Endometrium (tissue), 2 donors: ENCODE measurements at regions not wholly inside any gene's neighbourhood (a gene's known extent, or its start where the extent isn't known, plus 50 kb on each side); places are given as distances from the start of the nearest gene placed in this dataset.

Experiments used
- FAIRE-seq: peaks from 2 replicates; lab custom pipeline; 2012; peaks lifted over from hg19 to GRCh38; lab: Jason Lieb, UNC
- donor health status: control.
- donor health status: control.

DNA sequence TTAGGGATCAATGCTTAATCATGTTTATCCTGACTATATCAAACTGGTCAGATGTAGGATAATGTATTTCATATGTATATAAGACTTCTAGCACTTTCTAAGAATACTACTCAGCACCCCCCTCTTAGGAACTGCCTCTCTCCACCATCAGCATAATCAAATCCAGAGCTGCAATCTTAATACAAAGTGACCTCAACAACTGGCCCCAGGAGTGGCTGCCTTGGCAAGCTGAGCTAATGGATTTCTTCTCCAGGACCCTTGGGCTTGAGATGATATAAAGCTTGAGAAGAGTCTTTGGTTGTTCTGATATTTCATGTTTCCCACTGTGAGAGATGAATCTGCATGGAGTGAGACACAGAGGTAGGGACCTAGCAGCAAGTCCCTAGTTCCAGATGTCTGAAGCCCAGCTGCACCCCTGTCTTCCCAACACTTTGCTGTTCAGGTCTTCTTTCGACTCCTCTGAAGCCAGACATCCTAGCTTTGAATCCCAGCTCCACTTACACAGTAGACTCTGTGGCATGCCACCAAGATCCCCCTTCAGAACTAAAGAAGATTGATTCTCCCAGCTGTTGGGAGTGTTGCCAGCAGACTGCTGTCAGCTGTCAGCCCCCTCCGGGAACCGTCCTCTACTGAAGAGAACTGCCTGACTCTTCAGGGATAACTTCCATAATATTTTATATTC lies 309.3 kb upstream of the UBE2E2 start:
- FAIRE-seq: no peak

DNA sequence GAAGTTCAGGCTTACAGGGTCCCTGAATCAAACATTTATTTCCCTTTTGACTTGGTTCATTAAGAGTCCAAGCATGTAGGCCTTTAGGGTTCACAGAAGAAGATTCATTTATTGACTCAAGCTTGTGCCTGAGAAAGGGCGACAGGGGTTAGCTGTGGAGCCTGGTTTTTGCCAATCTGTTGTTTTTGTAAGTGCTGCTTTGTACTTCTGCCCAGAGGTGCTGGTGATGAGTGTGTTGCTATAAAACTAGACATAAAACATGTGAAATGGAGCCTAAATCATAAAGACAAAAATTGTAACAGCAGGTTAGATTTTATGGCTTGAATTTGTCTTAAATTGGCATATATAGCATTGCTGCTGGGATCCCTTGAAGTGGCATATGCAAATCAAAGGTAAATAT lies 308.3 kb upstream of the UBE2E2 start:
- FAIRE-seq: no peak

- no peak for FAIRE-seq
Observed at GRCh38 chr3:22895671-22896070, 307.5 kb upstream of the UBE2E2 start.

GRCh38 chr3:22898558-22898957 lies 304.6 kb upstream of the UBE2E2 start:
- FAIRE-seq: no peak

DNA sequence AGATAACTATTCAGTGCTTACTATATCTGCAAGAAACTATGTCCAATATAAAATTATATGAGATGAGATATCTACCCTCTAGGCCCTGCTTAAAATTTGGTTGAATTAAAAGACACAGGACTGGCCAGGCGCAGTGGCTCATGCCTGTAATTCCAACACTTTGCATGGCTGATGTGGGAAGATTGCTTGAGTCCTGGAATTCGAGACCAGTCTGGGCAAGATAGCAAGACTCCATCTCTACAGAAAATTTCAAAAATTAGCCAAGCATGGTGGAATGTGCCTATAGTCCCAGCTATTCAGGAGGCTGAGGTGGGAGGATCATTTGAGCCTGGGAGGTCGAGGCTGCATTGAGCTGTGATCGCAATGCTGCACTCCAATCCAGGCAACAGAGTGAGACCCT lies 303.7 kb upstream of the UBE2E2 start:
- no peak for FAIRE-seq

DNA sequence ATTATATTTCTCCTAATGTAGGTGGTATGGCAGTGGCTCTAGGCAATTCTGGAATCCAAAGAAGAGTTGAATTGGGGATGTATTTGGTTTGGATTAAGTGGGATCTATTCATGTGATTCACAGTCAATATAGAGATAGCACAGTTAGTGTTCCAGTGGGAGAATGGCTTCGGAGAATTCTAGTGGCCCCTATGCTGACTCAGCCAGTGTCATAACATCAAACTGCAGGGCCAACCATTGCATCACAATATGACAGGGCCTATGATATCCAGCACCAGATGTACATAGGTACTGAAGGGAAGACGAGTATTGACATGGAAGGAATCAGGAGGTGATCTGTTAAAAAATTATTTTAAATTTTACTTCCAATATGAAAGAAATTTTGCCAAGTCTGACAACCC lies 302.8 kb upstream of the UBE2E2 start:
- FAIRE-seq: no peak

GRCh38 chr3:22901684-22902083 lies 301.4 kb upstream of the UBE2E2 start:
- FAIRE-seq: no peak

DNA sequence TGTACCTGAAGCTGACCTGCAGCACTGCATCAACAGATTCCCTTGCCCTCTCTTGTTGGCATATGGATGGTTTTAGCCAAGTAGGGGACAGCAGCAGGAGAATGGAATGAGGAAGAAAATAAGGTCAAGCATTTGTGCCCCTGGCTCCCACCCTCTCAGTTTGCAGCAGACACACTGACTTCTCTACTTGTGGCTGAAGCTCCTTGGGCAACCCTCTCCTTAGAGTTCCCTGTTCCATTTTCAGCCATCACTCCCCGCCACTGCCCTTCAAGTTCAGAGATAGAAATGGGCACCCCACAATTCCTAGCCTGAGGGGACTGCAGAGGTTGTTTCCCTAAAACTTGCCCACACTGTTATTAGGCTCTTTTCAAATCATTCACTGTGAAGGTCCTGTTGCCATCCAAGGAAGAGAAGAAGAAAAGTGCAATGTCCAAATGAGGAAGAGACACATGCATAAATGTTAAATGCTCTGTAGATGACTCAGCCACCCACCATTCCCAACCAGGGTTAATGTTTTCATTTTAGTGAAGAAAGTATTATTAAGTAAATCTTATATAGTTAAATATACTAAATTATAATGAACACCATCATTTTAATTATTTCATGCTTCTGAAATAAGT lies 295.9 kb upstream of the UBE2E2 start:
- no peak for FAIRE-seq

GRCh38 chr3:22907796-22908195 lies 295.3 kb upstream of the UBE2E2 start:
- no peak for FAIRE-seq

GRCh38 chr3:22908989-22909507 lies 294.1 kb upstream of the UBE2E2 start:
- no peak for FAIRE-seq

DNA sequence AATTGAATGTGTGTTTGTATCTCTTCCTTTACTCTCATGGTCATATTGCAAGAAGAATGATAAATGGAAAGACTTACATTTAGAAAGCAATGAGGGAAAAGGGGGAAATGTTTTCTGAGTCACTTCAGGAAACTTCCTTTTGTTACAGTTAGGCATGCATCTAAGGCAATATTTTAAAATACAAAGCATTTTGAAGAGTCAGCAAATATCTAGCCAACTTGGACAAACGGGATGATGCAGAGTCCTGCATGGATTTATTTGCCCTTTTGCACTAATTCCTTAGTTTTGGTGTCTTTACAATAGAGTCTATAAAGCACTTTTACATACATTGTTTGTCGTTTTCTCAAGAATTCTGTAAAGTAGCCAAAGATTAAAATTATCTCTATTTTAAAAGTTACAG lies 286.2 kb upstream of the UBE2E2 start:
- no peak for FAIRE-seq

DNA sequence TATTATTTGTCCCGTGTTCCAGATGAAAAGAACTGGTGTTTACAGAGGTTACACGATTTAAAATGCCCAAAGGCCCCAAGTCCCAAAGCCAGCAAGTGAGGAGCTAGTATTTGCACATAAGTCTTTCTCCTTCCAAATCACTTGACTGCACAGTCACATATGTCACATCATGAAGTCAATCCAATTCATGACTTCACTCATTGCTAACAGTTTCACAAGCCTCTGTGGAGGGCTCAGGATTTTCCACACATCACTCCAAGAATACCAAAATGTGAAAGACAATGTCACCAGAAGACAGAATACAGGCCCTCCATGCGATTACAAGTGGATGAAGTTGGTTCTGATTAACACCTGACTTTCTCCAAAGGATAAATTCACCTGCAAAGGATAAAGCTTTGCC lies 283.1 kb upstream of the UBE2E2 start:
- FAIRE-seq: no peak

GRCh38 chr3:22922317-22922716 lies 280.8 kb upstream of the UBE2E2 start:
- peak; percentile 63 for FAIRE-seq

DNA sequence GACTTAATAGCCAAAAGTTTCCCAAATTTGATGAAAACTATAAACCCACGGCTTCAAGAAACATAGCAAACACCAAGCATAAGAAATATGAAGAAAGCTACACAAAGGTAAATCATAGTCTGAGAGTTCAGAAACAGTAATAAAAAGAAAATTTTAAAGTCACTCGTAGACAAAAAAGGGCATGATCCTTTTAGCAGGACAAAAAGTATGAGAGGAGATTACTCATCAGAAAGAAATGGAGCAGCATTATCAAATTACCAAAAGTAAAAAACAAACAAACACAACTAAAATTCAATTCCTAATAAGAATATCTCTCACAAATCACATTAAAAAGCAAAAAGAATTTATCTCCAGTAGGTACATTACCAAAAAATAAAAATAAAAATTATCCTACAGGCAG lies 279.4 kb upstream of the UBE2E2 start:
- FAIRE-seq: no peak

DNA sequence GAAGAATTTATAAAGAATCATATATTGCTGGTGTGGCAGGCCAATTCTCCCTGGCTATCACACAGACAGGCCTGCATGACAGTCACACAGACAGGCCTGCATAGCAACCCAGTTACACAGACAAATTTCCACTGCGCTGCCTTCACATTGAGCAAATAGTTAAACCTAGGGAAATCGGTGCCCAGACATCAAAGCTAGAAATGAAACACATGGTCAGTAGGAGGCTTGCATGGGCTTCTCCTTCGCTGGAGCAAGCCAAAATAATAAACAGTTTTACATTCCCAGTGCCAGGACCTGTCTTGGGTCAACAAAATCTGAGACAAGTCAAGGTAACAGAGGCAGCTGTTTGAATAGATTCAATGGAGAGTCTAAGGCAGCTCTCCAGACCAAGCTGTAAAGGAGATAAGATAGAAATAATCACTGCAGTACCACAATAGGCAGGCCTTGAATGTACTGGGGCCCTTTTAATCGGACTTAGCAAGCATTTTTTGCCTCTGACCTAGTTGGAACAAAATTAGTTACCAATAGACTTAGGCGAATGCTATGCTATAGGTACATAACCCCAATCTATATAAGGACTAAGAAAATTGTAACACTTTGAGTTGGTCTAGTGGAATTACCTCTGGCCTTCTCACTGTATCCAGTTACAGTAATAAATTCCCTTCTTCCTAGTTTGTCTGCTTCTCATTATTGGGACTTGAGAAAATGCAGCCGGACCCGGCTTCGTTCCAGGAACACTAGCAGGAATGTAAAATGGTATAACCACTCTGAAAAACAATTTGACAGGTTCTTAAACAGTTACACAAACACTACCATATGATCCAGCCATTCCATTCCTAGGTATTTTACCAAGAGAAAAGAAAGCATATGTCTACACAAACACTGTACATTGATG lies 274.7 kb upstream of the UBE2E2 start:
- FAIRE-seq: no peak

- peak; percentile 85 for FAIRE-seq
Observed at GRCh38 chr3:22933051-22933840, 269.9 kb upstream of the UBE2E2 start.

DNA sequence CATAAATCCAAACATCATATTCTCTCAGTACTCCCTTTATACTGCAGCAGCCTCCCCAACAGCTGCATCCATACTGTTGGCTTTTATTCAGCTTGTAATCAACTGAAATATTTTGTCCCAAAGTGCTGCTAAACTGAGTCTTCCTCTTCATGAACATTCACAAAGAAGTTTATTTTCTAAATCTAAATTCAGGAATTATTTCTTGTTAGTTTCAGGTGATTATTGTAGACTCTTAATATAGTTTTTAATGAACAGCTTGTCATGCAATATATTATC lies 269.3 kb upstream of the UBE2E2 start:
- no peak for FAIRE-seq

- no peak for FAIRE-seq
Observed at GRCh38 chr3:22935040-22935439, 268.1 kb upstream of the UBE2E2 start.

DNA sequence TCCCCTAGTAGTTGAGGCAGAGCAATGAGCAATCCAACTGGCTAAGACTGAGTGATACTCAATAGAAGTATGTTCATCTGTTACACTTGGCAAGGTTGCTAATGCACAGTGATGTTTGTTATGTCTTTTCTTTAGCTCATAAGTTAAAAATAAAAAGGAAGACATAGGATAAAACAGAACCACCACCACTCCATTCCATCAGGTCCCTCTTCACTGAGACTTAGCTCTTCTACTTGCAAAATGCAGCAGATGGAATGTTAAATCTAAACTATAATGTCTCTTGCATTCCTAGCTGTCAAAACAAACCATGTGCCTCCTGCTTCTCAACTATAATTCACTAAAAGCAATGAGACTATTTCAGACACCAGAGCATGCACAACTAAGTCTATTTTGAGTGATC lies 265.6 kb upstream of the UBE2E2 start:
- peak; percentile 76 for FAIRE-seq

DNA sequence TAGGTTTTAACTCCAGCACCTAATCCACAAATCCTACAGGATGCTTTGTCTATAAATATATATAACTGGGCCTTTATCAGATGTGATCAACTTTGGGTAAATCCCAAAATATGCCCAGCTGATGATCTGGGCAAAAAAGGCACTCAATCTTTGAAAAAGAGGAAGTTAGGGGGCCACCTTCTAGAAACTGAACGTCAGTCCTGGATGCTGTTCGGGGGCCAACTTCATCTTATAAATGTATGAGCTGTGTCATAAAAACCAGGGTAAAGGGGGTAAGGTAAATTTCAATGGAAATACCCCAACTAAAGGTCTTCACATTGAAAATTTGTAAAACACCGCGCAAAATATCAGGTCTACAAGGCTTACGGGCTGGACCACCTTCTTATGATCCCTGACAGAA lies 264.4 kb upstream of the UBE2E2 start:
- no peak for FAIRE-seq

DNA sequence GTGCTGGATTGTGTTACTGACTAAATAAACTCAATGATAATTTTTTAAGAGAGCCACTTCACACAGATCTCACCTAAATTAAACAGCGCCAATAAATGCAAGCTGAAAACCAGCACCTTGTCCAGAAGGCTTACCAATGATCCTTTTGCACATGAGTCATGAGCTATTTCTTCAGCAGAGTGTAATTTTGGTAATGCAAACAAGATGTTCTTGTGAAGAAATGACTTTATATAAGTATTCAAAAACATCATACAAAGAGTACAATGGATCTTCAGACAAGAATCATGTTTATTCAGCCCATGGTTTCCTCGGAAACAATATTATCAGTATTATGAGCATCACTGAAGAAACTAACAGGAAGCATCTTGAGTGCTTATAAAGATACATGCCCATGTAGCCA lies 263.8 kb upstream of the UBE2E2 start:
- no peak for FAIRE-seq

DNA sequence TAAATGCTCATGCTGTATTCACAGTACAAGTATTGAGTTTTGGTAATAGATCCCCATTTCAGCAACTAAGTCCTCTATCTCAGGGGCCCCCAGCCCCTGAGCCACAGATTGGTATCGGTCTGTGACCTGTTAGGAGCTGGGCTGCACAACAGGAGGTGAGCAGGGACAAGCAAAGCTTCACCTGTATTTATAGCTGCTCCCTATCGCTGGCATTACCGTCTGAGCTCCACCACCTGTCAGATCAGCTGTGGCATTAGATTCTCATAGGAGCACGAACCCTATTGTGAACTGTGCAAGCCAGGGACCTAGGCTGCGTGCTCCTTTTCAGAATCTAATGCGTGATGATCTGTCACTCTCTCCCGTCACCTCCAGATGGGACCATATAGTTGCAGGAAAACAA lies 262.8 kb upstream of the UBE2E2 start:
- no peak for FAIRE-seq
